ENCODE measurements at regions not wholly inside any gene's neighbourhood (a gene's known extent, or its start where the extent isn't known, plus 50 kb on each side); places are given as distances from the start of the nearest gene placed in this dataset.

DNA sequence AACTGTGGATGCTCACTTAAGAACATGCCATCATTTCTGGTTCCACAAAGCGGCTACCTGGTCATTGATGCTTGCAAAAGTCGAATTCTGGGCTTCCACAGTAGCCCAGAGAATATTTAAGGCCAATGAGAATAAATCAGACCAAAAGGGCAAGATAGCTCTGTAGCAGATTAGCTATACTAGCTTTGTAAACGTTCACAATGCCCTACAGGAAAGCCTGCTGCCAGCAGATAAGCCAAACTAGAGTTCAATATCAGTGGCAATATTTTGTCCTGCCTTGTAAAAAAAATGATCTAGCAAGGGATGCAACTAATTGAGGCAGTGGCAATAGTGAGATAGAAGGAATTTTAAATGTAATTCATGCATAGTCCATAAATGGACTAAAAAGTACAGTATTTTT, 387.7 kb upstream of the TEX13C start:
- TF ChIP-seq, protein P1, sequence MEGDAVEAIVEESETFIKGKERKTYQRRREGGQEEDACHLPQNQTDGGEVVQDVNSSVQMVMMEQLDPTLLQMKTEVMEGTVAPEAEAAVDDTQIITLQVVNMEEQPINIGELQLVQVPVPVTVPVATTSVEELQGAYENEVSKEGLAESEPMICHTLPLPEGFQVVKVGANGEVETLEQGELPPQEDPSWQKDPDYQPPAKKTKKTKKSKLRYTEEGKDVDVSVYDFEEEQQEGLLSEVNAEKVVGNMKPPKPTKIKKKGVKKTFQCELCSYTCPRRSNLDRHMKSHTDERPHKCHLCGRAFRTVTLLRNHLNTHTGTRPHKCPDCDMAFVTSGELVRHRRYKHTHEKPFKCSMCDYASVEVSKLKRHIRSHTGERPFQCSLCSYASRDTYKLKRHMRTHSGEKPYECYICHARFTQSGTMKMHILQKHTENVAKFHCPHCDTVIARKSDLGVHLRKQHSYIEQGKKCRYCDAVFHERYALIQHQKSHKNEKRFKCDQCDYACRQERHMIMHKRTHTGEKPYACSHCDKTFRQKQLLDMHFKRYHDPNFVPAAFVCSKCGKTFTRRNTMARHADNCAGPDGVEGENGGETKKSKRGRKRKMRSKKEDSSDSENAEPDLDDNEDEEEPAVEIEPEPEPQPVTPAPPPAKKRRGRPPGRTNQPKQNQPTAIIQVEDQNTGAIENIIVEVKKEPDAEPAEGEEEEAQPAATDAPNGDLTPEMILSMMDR (IDR thresholded peaks at IDR 0.05), result no peak
- TF ChIP-seq POLR2A (IDR thresholded peaks at IDR 0.05), result no peak

Data from right lobe of liver (tissue), 4 donors.